OCI-LY1 (cell line): ENCODE measurements at regions not wholly inside any gene's neighbourhood (a gene's known extent, or its start where the extent isn't known, plus 50 kb on each side); places are given as distances from the start of the nearest gene placed in this dataset.

Experiments
- H2AFZ ChIP-seq: fragments of 200-600 bp; sonication (generic), shearing (Covaris generic); 2 replicates; pipeline ENCODE4 v1.6.0; 2014; ENCODE audit warnings: antibody characterized with exemption, mild to moderate bottlenecking, low read length
- H3F3A ChIP-seq: fragments of 200-600 bp; sonication (generic), shearing (Covaris generic); 2 replicates; pipeline ENCODE4 v1.6.0; 2014; ENCODE audit warnings: mild to moderate bottlenecking, antibody characterized with exemption, low read length, moderate library complexity; ENCODE audit not compliant: insufficient read depth
- H3K27ac ChIP-seq: fragments of 200-600 bp; sonication (generic); 2 replicates; pipeline ENCODE4 v1.5.1; 2014; ENCODE audit warnings: low read length, mixed run types, mild to moderate bottlenecking, low read depth; ENCODE audit not compliant: poor library complexity, severe bottlenecking
- H3K27me3 ChIP-seq: fragments of 200-600 bp; sonication (generic); 2 replicates; pipeline ENCODE4 v1.6.0; 2014; ENCODE audit warnings: antibody characterized with exemption, mild to moderate bottlenecking, low read length, moderate library complexity; ENCODE audit not compliant: insufficient read depth
- H3K36me3 ChIP-seq: fragments of 200-600 bp; sonication (generic); 2 replicates; pipeline ENCODE4 v1.6.1; 2014; ENCODE audit warnings: mild to moderate bottlenecking, antibody characterized with exemption, low read length, moderate library complexity, mixed read lengths; ENCODE audit not compliant: insufficient read depth
- H3K4me1 ChIP-seq: fragments of 200-600 bp; sonication (generic); 2 replicates; pipeline ENCODE4 v1.5.1; 2014; ENCODE audit warnings: mild to moderate bottlenecking, low read length, moderate library complexity; ENCODE audit not compliant: insufficient read depth, severe bottlenecking
- H3K4me2 ChIP-seq: fragments of 200-600 bp; sonication (generic), shearing (Covaris generic); 2 replicates; pipeline ENCODE4 v1.6.1; 2014; ENCODE audit warnings: low read length
- H3K4me3 ChIP-seq: fragments of 200-600 bp; sonication (generic); 2 replicates; pipeline ENCODE4 v1.5.1; 2014; ENCODE audit warnings: low read length, low read depth, mild to moderate bottlenecking, mixed read lengths; ENCODE audit not compliant: poor library complexity, severe bottlenecking
- H3K79me2 ChIP-seq: fragments of 200-600 bp; shearing (Covaris generic); 2 replicates; pipeline ENCODE4 v1.6.1; 2016; ENCODE audit warnings: mixed run types, low read length, mixed read lengths; ENCODE audit not compliant: insufficient read depth
- H3K9ac ChIP-seq: fragments of 200-600 bp; sonication (generic), shearing (Covaris generic); 2 replicates; pipeline ENCODE4 v1.6.1; 2014; ENCODE audit warnings: mild to moderate bottlenecking, low read length, mixed read lengths
- H3K9me2 ChIP-seq: fragments of 200-600 bp; sonication (generic), shearing (Covaris generic); 2 replicates; pipeline ENCODE4 v1.6.1; 2014; ENCODE audit warnings: low read depth, mild to moderate bottlenecking, low read length, mixed read lengths
- H3K9me3 ChIP-seq: fragments of 200-600 bp; shearing (Covaris generic); 2 replicates; pipeline ENCODE4 v1.6.1; 2014; ENCODE audit warnings: low read length, mixed read lengths
- H4K20me1 ChIP-seq: fragments of 200-600 bp; sonication (generic), shearing (Covaris generic); 2 replicates; pipeline ENCODE4 v1.6.0; 2016; ENCODE audit warnings: mild to moderate bottlenecking, low read length; ENCODE audit not compliant: insufficient read depth
- EZH2 ChIP-seq: fragments of 200-600 bp; sonication (generic), shearing (Covaris generic); IDR thresholded peaks from 2 replicates; pipeline ENCODE4 v1.8.0; 2017; ENCODE audit warnings: borderline replicate concordance, mixed run types, mild to moderate bottlenecking, antibody characterized with exemption, low read length, moderate library complexity, mixed read lengths
- TF ChIP-seq, protein P1 (sequence below): fragments of 200-600 bp; sonication (generic), shearing (Covaris generic); IDR thresholded peaks from 2 replicates; pipeline ENCODE4 v1.5.1; 2017; ENCODE audit warnings: mild to moderate bottlenecking, antibody characterized with exemption, low read length, moderate library complexity, mixed read lengths

DNA sequence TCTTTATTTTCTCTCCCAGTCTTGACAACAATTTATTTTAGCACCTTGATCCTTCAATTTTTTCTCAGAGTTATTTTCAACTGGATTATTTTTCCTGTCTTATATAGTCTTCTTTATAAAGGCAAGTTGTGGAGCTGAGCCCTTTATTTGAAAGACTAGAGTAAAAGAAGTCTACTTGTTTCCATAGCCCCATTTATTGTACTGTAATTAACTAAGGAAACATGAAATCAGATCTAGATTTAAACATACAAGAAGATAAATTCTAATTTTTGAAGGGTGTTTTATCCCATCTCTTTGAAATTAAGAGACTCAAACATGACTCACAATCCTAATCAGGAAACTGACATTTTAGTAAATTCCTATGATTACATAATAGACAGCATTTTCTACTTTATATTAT lies 2421.8 kb downstream of the LRRC4C start:
- no peaks in the 10 kb centered on the region for H4K20me1 ChIP-seq
- H3K9me3 ChIP-seq: no peaks in the 10 kb centered on the region
- no peaks in the 10 kb centered on the region for H3F3A ChIP-seq
- no peaks in the 10 kb centered on the region for H3K27me3 ChIP-seq
- H2AFZ ChIP-seq: no peak overlapping the region
- H3K9me2 ChIP-seq: no peaks in the 10 kb centered on the region
- no peak overlapping the region for H3K9ac ChIP-seq
- H3K4me2 ChIP-seq: no peak overlapping the region
- H3K27ac ChIP-seq: no peak overlapping the region
- H3K4me1 ChIP-seq: no peaks in the 10 kb centered on the region
- no peaks in the 10 kb centered on the region for H3K36me3 ChIP-seq
- TF ChIP-seq, protein P1, sequence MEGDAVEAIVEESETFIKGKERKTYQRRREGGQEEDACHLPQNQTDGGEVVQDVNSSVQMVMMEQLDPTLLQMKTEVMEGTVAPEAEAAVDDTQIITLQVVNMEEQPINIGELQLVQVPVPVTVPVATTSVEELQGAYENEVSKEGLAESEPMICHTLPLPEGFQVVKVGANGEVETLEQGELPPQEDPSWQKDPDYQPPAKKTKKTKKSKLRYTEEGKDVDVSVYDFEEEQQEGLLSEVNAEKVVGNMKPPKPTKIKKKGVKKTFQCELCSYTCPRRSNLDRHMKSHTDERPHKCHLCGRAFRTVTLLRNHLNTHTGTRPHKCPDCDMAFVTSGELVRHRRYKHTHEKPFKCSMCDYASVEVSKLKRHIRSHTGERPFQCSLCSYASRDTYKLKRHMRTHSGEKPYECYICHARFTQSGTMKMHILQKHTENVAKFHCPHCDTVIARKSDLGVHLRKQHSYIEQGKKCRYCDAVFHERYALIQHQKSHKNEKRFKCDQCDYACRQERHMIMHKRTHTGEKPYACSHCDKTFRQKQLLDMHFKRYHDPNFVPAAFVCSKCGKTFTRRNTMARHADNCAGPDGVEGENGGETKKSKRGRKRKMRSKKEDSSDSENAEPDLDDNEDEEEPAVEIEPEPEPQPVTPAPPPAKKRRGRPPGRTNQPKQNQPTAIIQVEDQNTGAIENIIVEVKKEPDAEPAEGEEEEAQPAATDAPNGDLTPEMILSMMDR: no peak
- H3K79me2 ChIP-seq: no peaks in the 10 kb centered on the region
- H3K4me3 ChIP-seq: no peak overlapping the region

DNA sequence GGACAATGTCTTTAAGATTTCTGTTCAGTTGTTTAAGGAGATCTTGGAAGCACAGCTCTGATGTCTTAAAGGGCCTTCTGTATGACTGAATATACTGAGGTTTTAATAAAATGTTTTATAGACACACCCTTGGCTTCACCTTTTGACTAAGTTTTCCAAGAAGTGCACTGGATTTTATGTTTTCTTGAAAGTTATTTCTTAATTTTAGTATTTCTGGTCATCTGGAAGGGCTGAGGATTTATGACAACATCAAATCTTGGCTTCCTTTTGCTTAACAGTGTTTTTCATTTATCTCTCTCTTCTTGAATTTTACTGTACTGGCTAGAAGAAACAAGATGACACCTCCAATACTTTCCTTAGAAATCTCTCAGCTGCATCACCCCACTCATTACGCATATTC lies 2423.4 kb downstream of the LRRC4C start:
- no peak overlapping the region for H3K4me2 ChIP-seq
- H3K4me1 ChIP-seq: no peaks in the 10 kb centered on the region
- no peaks in the 10 kb centered on the region for H3F3A ChIP-seq
- H2AFZ ChIP-seq: no peak overlapping the region
- H3K4me3 ChIP-seq: no peak overlapping the region
- no peaks in the 10 kb centered on the region for H3K9me2 ChIP-seq
- H4K20me1 ChIP-seq: no peaks in the 10 kb centered on the region
- no peak for TF ChIP-seq EZH2
- TF ChIP-seq, protein P1: no peak
- no peaks in the 10 kb centered on the region for H3K79me2 ChIP-seq
- H3K27ac ChIP-seq: no peak overlapping the region
- no peak overlapping the region for H3K9ac ChIP-seq
- H3K36me3 ChIP-seq: no peaks in the 10 kb centered on the region
- H3K9me3 ChIP-seq: no peaks in the 10 kb centered on the region
- H3K27me3 ChIP-seq: no peaks in the 10 kb centered on the region

GRCh38 chr11:39021539-39021938 lies 2423.5 kb upstream of the RAG2 start:
- H3K4me3 ChIP-seq: no peak overlapping the region
- no peaks in the 10 kb centered on the region for H3K9me3 ChIP-seq
- TF ChIP-seq, protein P1: no peak
- no peak for TF ChIP-seq EZH2
- H3K4me1 ChIP-seq: no peaks in the 10 kb centered on the region
- no peaks in the 10 kb centered on the region for H4K20me1 ChIP-seq
- no peak overlapping the region for H2AFZ ChIP-seq
- no peaks in the 10 kb centered on the region for H3F3A ChIP-seq
- H3K9me2 ChIP-seq: no peaks in the 10 kb centered on the region
- H3K9ac ChIP-seq: no peak overlapping the region
- H3K36me3 ChIP-seq: no peaks in the 10 kb centered on the region
- H3K27ac ChIP-seq: no peak overlapping the region
- no peaks in the 10 kb centered on the region for H3K79me2 ChIP-seq
- no peak overlapping the region for H3K4me2 ChIP-seq
- H3K27me3 ChIP-seq: no peaks in the 10 kb centered on the region
